T-helper 1 cell (primary cell): ENCODE measurements at regions not wholly inside any gene's neighbourhood (a gene's known extent, or its start where the extent isn't known, plus 50 kb on each side); places are given as distances from the start of the nearest gene placed in this dataset.
A peak's percentile ranks its signal among the peaks of the same experiment; 100 is the strongest.

Experiments used
- DNase-seq, 5 donors: peaks; one replicate each; pipeline ENCODE4 v3.0.0-alpha.2; 2012 to 2020

- peak in 1 of 5 donors; percentile 6 for DNase-seq
These were observed 64.1 kb downstream of the ZNF641 start for GRCh38 chr12:48286665-48287064.

GRCh38 chr12:48285751-48286650, 64.7 kb downstream of the ZNF641 start:
- DNase-seq: peak in 1 of 5 donors; percentile 45

- no peak for DNase-seq
These were observed 68.9 kb downstream of the ZNF641 start for GRCh38 chr12:48281811-48282210.

- no peak for DNase-seq
These were observed 70.1 kb downstream of the ZNF641 start for GRCh38 chr12:48280572-48280971.

- no peak for DNase-seq
These were observed 71.1 kb downstream of the ZNF641 start for GRCh38 chr12:48279601-48280000.

GRCh38 chr12:48279101-48279500, 71.6 kb downstream of the ZNF641 start:
- no peak for DNase-seq

- no peak for DNase-seq
These were observed 73.5 kb upstream of the OR10AD1 start for GRCh38 chr12:48276621-48277020.

GRCh38 chr12:48266826-48267225, 63.7 kb upstream of the OR10AD1 start:
- no peak for DNase-seq

GRCh38 chr12:48265777-48266176, 62.7 kb upstream of the OR10AD1 start:
- DNase-seq: no peak

- no peak for DNase-seq
These were observed 60.5 kb upstream of the OR10AD1 start for GRCh38 chr12:48263617-48264016.

GRCh38 chr12:48261773-48262172, 58.7 kb upstream of the OR10AD1 start:
- DNase-seq: no peak
